CD8-positive, alpha-beta memory T cell (primary cell): ENCODE measurements at regions not wholly inside any gene's neighbourhood (a gene's known extent, or its start where the extent isn't known, plus 50 kb on each side); places are given as distances from the start of the nearest gene placed in this dataset.

Experiments
- CTCF ChIA-PET: fragments of 350-600 bp; sonication (Branson Sonifier 250); formaldehyde crosslinking; loops from one replicate; lab custom pipeline; 2021; ENCODE audit warnings: antibody characterized with exemption; lab: Charles Lee
- POLR2A ChIA-PET: fragments of 350-600 bp; sonication (Branson Sonifier 250); formaldehyde crosslinking; loops from one replicate; lab custom pipeline; 2021; ENCODE audit warnings: antibody characterized with exemption; lab: Charles Lee
- DNase-seq, 5 donors: peaks; one replicate each; pipeline versions ENCODE4 v3.0.0 to v3.0.0-alpha.2; 2020 to 2022; ENCODE audit warnings: mixed read lengths in 1 of 5
- H3K27ac ChIP-seq: one replicate; pipeline ENCODE4 v1.7.0; 2013; ENCODE audit warnings: low read depth, mild to moderate bottlenecking, low read length, moderate library complexity
- H3K27me3 ChIP-seq: 2 replicates; pipeline ENCODE4 v1.7.0; 2013; ENCODE audit warnings: low read length, mild to moderate bottlenecking; ENCODE audit not compliant: insufficient read depth, poor library complexity, severe bottlenecking
- H3K36me3 ChIP-seq: 2 replicates; pipeline ENCODE4 v1.7.0; 2013; ENCODE audit warnings: mild to moderate bottlenecking, low read length, moderate library complexity; ENCODE audit not compliant: insufficient read depth
- H3K4me1 ChIP-seq: 2 replicates; pipeline ENCODE4 v1.7.0; 2013; ENCODE audit warnings: mild to moderate bottlenecking, low read length, moderate library complexity; ENCODE audit not compliant: insufficient read depth
- H3K4me3 ChIP-seq: 2 replicates; pipeline ENCODE4 v1.7.0; 2013; ENCODE audit warnings: mild to moderate bottlenecking, low read length
- H3K9me3 ChIP-seq: 2 replicates; pipeline ENCODE4 v1.7.0; 2013; ENCODE audit warnings: mild to moderate bottlenecking, low read length
- H3K27ac Mint-ChIP-seq, 8 donors: one replicate each; pipeline ENCODE4 v1.8.0; 2020 to 2021; ENCODE audit warnings: mixed read lengths in 8 of 8, mild to moderate bottlenecking in 6 of 8, inconsistent platforms in 3 of 8, moderate library complexity in 3 of 8
- H3K27me3 Mint-ChIP-seq, 2 donors: one replicate each; pipeline ENCODE4 v1.8.0; 2020 to 2021; ENCODE audit warnings: mixed read lengths in 2 of 2, mild to moderate bottlenecking in 1 of 2, moderate library complexity in 1 of 2
- H3K36me3 Mint-ChIP-seq, 3 donors: one replicate each; pipeline ENCODE4 v1.8.0; 2020 to 2021; ENCODE audit warnings: mixed read lengths in 3 of 3, inconsistent platforms in 1 of 3, mild to moderate bottlenecking in 1 of 3
- H3K4me1 Mint-ChIP-seq, 3 donors: one replicate each; pipeline ENCODE4 v1.8.0; 2020 to 2021; ENCODE audit warnings: mixed read lengths in 3 of 3, inconsistent platforms in 1 of 3, mild to moderate bottlenecking in 1 of 3
- H3K4me3 Mint-ChIP-seq, 7 donors: one replicate each; pipeline ENCODE4 v1.8.0; 2020 to 2021; ENCODE audit warnings: mixed read lengths in 7 of 7, mild to moderate bottlenecking in 6 of 7, moderate library complexity in 4 of 7, inconsistent platforms in 2 of 7
- H3K9me3 Mint-ChIP-seq, 5 donors: one replicate each; pipeline ENCODE4 v1.8.0; 2020 to 2022; ENCODE audit warnings: mixed read lengths in 5 of 5, mild to moderate bottlenecking in 3 of 5, moderate library complexity in 2 of 5, inconsistent platforms in 1 of 5

DNA sequence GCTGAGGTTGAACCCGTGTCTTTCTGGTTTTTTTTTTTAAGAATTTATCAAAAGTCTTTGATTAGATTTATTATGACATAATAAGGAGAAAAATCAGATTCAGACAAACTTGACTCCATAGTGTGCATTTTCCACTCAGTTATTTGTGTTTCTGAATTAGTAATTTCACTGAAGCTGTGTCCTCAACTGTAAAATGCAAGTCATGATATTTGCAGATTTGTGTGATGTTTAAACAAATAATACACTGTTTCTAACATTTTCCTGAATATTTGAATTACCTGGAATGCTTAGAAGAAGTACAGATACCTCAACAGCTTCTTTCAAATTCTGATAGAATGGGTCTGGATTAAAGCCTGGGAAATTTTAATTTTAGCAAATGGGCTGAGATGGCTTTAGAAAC, 1050.3 kb upstream of the MAP3K7 start:
- peaks cover 1 to 23% (median 12%) of the 10 kb centered on the region in 5 donors for H3K9me3 Mint-ChIP-seq
- H3K4me1 ChIP-seq: no peaks in the 10 kb centered on the region
- H3K36me3 ChIP-seq: no peaks in the 10 kb centered on the region
- no peaks in the 10 kb centered on the region for H3K9me3 ChIP-seq
- no peak overlapping the region for H3K4me3 Mint-ChIP-seq
- no peak for DNase-seq
- H3K4me1 Mint-ChIP-seq: no peaks in the 10 kb centered on the region
- no peaks in the 10 kb centered on the region for H3K36me3 Mint-ChIP-seq
- CTCF ChIA-PET: no interaction called here
- no peak overlapping the region for H3K4me3 ChIP-seq
- H3K27me3 Mint-ChIP-seq: peaks cover 0 to 2% of the 10 kb centered on the region in 2 donors
- H3K27me3 ChIP-seq: no peaks in the 10 kb centered on the region
- H3K27ac Mint-ChIP-seq: no peak overlapping the region
- POLR2A ChIA-PET: no interaction called here
- no peak overlapping the region for H3K27ac ChIP-seq

DNA sequence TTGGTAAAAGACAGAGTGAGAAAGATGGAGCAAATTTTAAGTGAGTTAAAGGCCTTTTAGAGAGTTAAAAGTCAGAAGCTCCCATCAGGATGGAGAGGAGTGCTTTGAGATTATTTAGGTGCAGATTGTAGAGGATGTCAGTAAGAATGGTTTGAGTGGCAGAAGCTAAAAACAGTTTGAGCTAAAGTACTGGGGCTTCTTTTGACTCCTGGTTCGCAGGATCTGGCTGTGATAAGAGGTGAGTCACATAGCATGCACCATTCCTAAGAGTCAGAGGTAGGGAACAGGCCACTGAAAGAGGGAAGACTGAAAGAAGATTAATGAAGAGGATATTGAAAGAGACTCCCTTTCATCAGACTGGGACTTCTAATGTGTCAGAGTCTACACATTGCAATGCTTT, 1047.9 kb upstream of the MAP3K7 start:
- H3K36me3 Mint-ChIP-seq: no peaks in the 10 kb centered on the region
- Histone ChIP-seq H3K4me3 (no peak overlapping the region), H3K27me3 (no peaks in the 10 kb centered on the region), H3K4me1 (no peaks in the 10 kb centered on the region), H3K27ac (no peak overlapping the region), H3K36me3 (no peaks in the 10 kb centered on the region), H3K9me3 (no peaks in the 10 kb centered on the region)
- DNase-seq: no peak
- H3K27me3 Mint-ChIP-seq: peaks cover 0 to 2% of the 10 kb centered on the region in 2 donors
- no peak overlapping the region for H3K27ac Mint-ChIP-seq
- H3K9me3 Mint-ChIP-seq: peaks cover 1 to 11% (median 7%) of the 10 kb centered on the region in 5 donors
- ChIA-PET POLR2A (no interaction called here), CTCF (no interaction called here)
- H3K4me3 Mint-ChIP-seq: no peak overlapping the region
- H3K4me1 Mint-ChIP-seq: no peaks in the 10 kb centered on the region

DNA sequence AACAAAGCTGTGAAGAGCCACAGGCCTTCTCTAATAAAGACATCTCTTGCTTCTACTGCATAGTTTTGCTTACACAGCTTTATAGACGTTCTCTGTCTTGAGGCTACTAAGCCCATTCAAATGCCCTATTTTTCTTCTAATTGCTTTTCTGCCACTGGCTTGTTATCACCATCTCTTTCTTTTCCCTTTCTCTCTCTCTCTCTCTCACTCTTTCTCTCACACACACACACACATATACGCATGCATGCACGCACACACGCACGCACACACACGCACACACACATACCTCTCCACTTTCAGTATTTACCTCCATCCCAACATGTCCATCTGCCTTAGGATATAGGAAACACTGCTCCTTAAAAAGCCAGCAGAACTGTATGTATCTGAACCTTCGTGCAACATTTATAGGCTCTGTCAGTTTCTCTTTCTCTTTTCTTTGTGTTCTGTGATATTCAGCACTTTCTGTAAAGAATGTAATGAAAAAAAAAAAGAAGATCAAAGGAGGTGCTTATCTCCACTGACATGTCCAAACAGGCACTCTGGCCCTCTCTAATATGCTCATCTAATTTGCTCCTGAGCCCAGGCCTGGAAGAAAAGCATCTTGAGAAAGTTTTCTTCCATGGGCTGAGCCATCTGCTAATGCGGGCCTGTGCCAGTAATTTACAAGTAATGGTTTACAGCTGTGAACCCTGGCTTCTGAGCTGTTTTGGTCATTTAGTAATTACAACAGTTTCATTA, 1046.7 kb upstream of the MAP3K7 start:
- Histone ChIP-seq H3K4me1 (no peaks in the 10 kb centered on the region), H3K36me3 (no peaks in the 10 kb centered on the region), H3K9me3 (no peaks in the 10 kb centered on the region), H3K27me3 (no peaks in the 10 kb centered on the region), H3K4me3 (no peak overlapping the region), H3K27ac (no peak overlapping the region)
- peaks cover 0 to 2% of the 10 kb centered on the region in 2 donors for H3K27me3 Mint-ChIP-seq
- POLR2A ChIA-PET: no interaction called here
- no peak overlapping the region for H3K27ac Mint-ChIP-seq
- DNase-seq: no peak
- H3K4me1 Mint-ChIP-seq: no peaks in the 10 kb centered on the region
- CTCF ChIA-PET: no interaction called here
- H3K9me3 Mint-ChIP-seq: peaks cover 0 to 12% (median 4%) of the 10 kb centered on the region in 5 donors
- H3K4me3 Mint-ChIP-seq: no peak overlapping the region
- no peaks in the 10 kb centered on the region for H3K36me3 Mint-ChIP-seq

DNA sequence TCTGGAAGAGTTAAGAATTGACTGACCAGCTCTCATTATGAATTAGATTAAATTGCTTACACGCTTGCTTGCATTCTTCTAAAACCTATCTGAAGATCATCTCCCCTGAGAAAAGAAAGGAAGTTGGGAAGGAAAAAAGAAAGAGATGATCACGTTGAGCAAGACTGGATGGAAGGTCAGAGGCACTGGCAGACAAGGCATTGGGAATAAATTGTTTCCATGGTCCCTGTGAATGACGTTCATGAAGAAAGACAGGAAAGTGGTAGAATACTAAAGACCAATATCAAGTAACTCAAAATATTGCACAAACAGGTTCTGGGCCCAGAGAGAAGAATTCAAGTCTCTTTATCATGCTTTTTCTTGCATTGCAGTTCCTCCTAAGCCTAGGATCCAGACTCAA, 1045.4 kb upstream of the MAP3K7 start:
- Histone ChIP-seq H3K27me3 (no peaks in the 10 kb centered on the region), H3K4me1 (no peaks in the 10 kb centered on the region), H3K36me3 (no peaks in the 10 kb centered on the region), H3K27ac (no peak overlapping the region), H3K9me3 (no peaks in the 10 kb centered on the region), H3K4me3 (no peak overlapping the region)
- H3K4me1 Mint-ChIP-seq: no peaks in the 10 kb centered on the region
- no peak overlapping the region for H3K27ac Mint-ChIP-seq
- DNase-seq: no peak
- POLR2A ChIA-PET: no interaction called here
- H3K9me3 Mint-ChIP-seq: peaks cover 0 to 9% (median 6%) of the 10 kb centered on the region in 5 donors
- no peaks in the 10 kb centered on the region for H3K36me3 Mint-ChIP-seq
- H3K27me3 Mint-ChIP-seq: no peaks in the 10 kb centered on the region
- no peak overlapping the region for H3K4me3 Mint-ChIP-seq
- CTCF ChIA-PET: no interaction called here

DNA sequence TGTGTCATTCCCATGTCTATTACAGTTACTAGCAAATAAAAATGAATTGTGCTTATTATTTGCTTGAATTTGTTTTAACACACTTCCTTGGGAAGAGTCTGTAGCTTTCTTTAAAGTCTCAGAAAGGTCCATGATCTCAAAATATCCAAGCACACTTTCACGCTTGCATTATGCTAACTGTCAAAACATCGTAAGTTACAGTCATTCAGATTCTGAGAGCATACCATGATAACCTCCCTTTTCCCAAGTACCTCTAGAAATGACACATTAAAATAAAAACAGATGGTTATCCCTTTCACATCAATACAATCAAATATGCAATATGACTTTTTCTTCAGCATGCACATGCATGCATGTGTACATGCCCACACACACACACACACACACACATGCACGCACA, 1044.4 kb upstream of the MAP3K7 start:
- no peaks in the 10 kb centered on the region for H3K27me3 Mint-ChIP-seq
- ChIA-PET CTCF (no interaction called here), POLR2A (no interaction called here)
- H3K27me3 ChIP-seq: no peaks in the 10 kb centered on the region
- H3K27ac Mint-ChIP-seq: no peak overlapping the region
- no peak for DNase-seq
- H3K4me1 Mint-ChIP-seq: no peaks in the 10 kb centered on the region
- H3K36me3 ChIP-seq: no peaks in the 10 kb centered on the region
- H3K4me1 ChIP-seq: no peaks in the 10 kb centered on the region
- H3K27ac ChIP-seq: no peak overlapping the region
- H3K9me3 ChIP-seq: no peaks in the 10 kb centered on the region
- H3K36me3 Mint-ChIP-seq: no peaks in the 10 kb centered on the region
- no peak overlapping the region for H3K4me3 Mint-ChIP-seq
- no peak overlapping the region for H3K4me3 ChIP-seq
- H3K9me3 Mint-ChIP-seq: peaks cover 0 to 9% (median 6%) of the 10 kb centered on the region in 5 donors

DNA sequence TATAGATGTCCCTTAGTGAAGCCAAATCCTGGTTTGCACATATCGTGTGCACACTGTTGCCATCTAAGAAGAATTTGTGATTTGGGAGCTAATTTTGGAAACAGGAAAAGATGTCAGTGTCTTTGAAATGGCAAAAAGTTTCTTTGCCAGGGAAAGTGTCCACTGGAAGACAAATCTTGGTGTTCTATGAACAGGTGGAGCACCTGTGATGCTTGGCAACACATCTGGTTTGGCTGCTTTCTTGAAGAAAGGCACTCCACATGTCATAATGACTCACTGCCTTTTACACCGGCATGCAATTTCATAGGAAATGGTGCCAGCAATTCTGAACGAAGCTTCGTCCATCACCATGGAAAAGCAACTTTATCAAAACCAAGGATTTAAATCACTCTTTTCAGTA, 1040.0 kb upstream of the MAP3K7 start:
- ChIA-PET POLR2A (no interaction called here), CTCF (no interaction called here)
- Mint-ChIP-seq H3K36me3 (no peaks in the 10 kb centered on the region), H3K27ac (no peak overlapping the region), H3K4me3 (no peak overlapping the region), H3K4me1 (no peaks in the 10 kb centered on the region), H3K27me3 (no peaks in the 10 kb centered on the region), H3K9me3 (peaks cover 0 to 6% (median 4%) of the 10 kb centered on the region in 5 donors)
- no peak overlapping the region for H3K4me3 ChIP-seq
- DNase-seq: no peak
- H3K9me3 ChIP-seq: no peaks in the 10 kb centered on the region
- no peaks in the 10 kb centered on the region for H3K27me3 ChIP-seq
- no peak overlapping the region for H3K27ac ChIP-seq
- H3K4me1 ChIP-seq: no peaks in the 10 kb centered on the region
- H3K36me3 ChIP-seq: no peaks in the 10 kb centered on the region

GRCh38 chr6:91613481-91613880, 1026.6 kb upstream of the MAP3K7 start:
- H3K27ac Mint-ChIP-seq: no peak overlapping the region
- POLR2A ChIA-PET: no interaction called here
- DNase-seq: no peak
- H3K4me1 Mint-ChIP-seq: no peaks in the 10 kb centered on the region
- H3K4me3 Mint-ChIP-seq: no peak overlapping the region
- H3K36me3 Mint-ChIP-seq: no peaks in the 10 kb centered on the region
- Histone ChIP-seq H3K4me3 (no peak overlapping the region), H3K4me1 (no peaks in the 10 kb centered on the region), H3K27ac (no peak overlapping the region), H3K36me3 (no peaks in the 10 kb centered on the region), H3K9me3 (no peaks in the 10 kb centered on the region), H3K27me3 (no peaks in the 10 kb centered on the region)
- H3K27me3 Mint-ChIP-seq: no peaks in the 10 kb centered on the region
- H3K9me3 Mint-ChIP-seq: peaks cover 0 to 6% (median 6%) of the 10 kb centered on the region in 5 donors
- CTCF ChIA-PET: no interaction called here

- no peaks in the 10 kb centered on the region for H3K36me3 ChIP-seq
- H3K9me3 Mint-ChIP-seq: peaks cover 0 to 8% (median 5%) of the 10 kb centered on the region in 5 donors
- POLR2A ChIA-PET: no interaction called here
- no peak overlapping the region for H3K27ac Mint-ChIP-seq
- H3K4me1 ChIP-seq: no peaks in the 10 kb centered on the region
- no peaks in the 10 kb centered on the region for H3K4me1 Mint-ChIP-seq
- H3K27ac ChIP-seq: no peak overlapping the region
- H3K27me3 Mint-ChIP-seq: no peaks in the 10 kb centered on the region
- no peak overlapping the region for H3K4me3 Mint-ChIP-seq
- no peaks in the 10 kb centered on the region for H3K9me3 ChIP-seq
- H3K4me3 ChIP-seq: no peak overlapping the region
- H3K36me3 Mint-ChIP-seq: no peaks in the 10 kb centered on the region
- DNase-seq: no peak
- CTCF ChIA-PET: no interaction called here
- no peaks in the 10 kb centered on the region for H3K27me3 ChIP-seq
Measured at GRCh38 chr6:91611190-91611589, 1024.3 kb upstream of the MAP3K7 start.
